ENCODE measurements at regions not wholly inside any gene's neighbourhood (a gene's known extent, or its start where the extent isn't known, plus 50 kb on each side); places are given as distances from the start of the nearest gene placed in this dataset.
A peak's percentile ranks its signal among the peaks of the same experiment; 100 is the strongest.

- no peak for DNase-seq (ENCODE audit: extremely low read depth, low read depth)
Measured at GRCh38 chr5:12322042-12322441, 417.8 kb upstream of the CTNND2 start.

DNA sequence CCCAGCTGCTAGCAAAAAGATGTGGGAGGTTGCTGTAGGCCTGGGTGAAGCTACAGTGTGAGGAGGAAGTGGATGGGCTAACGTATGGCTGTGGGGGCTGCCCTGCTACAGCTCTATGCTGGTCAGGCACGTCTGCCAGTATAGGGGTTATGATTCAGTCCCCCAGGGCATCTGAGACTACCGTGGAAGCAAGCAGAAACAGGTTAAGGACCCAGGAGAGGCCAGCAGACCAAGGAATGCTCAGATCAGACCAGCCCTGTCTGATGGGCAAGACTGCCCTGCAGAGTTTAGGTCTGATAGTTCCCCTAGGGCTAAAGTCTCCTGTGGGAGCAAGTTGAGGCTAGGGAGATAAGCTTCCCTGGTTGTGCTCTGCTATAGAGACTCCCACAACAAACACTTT is 416.1 kb upstream of the CTNND2 start:
- DNase-seq (ENCODE audit: extremely low read depth, low read depth): no peak

DNA sequence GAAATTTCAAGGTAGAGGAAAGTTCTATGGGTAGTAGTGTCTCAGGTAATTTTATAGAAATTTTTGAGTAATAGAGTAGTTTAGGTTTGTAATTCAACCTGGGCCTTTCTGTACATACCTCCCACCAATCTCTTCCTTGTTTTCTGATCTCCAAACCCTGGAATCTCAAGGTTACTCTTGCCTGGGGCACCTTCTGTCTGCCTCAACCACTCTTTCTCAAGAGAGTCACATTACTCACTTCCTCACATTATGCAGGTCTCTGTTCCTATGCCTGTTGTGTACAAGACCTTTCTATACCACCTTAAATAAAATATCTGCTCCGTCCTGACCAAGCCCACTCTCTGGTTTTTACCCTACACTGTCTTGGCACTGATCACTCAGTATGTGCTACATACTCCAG is 412.6 kb upstream of the CTNND2 start:
- DNase-seq (ENCODE audit: extremely low read depth, low read depth): no peak

DNA sequence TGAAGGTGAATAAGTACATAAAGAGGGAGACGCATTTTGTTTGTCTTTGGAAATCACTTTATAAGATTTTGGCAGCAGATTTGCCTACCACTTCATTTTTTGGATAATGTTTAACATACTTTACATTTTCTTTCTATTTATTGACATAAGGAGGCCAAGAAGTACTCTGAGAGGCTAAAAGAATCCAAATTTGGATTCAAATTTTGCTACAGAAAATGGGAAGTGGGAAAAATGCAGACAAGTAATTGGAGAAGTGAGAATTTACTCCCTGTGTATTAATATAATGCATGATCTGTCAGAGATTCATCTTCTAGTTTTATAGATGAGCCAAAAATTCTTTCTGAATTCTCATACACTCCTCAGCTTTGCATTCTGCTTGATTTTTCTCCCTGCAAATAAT is 411.2 kb upstream of the CTNND2 start:
- no peak for DNase-seq (ENCODE audit: extremely low read depth, low read depth)

DNA sequence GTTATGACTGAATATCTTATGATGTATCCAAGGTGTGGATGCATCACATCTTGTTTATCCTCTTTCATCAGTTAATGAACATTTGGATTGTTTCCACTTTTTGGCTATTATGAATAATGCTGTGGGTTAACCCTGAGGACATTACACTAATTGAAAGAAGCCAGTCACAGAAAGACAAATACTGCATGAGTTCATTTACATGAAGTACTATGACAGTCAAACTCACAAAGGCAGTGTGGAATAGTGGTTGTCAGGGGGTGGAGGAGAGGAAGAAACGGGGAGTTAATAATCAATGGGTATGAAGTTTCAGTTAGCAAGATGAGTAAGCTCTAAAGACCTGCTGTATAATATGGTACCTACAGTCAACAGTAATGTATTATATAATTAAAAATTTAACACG is 409.4 kb upstream of the CTNND2 start:
- no peak for DNase-seq (ENCODE audit: extremely low read depth, low read depth)

GRCh38 chr5:12312343-12312742 is 408.1 kb upstream of the CTNND2 start:
- no peak for DNase-seq (ENCODE audit: extremely low read depth, low read depth)

- no peak for DNase-seq (ENCODE audit: extremely low read depth, low read depth)
Measured at GRCh38 chr5:12294151-12294550, 389.9 kb upstream of the CTNND2 start.

- DNase-seq (ENCODE audit: extremely low read depth, low read depth): peak; percentile 7
Measured at GRCh38 chr5:12292610-12293204, 388.5 kb upstream of the CTNND2 start.

- DNase-seq (ENCODE audit: extremely low read depth, low read depth): no peak
Measured at GRCh38 chr5:12284604-12285003, 380.4 kb upstream of the CTNND2 start.

- no peak for DNase-seq (ENCODE audit: extremely low read depth, low read depth)
Measured at GRCh38 chr5:12277504-12278192, 373.4 kb upstream of the CTNND2 start.

GRCh38 chr5:12274236-12274635 is 370.0 kb upstream of the CTNND2 start:
- DNase-seq (ENCODE audit: extremely low read depth, low read depth): no peak

DNA sequence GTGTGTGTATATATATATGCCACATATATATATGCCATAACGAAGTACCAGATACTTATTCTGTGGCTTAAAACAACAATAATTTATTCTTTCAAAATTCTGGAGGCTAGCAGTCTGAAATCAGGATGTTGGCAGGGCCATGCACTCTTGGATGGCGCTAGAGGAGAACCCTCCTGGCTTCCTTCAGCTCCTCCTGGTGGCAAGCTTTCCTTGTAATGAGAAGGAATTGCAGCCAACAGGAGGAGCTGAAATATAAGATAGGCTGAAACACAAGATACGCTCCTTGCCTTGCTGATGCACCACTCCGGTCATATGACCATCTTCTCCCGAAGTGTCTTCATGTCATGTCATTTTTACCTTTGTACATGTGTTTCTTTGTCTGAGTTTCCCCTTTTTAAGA is 368.1 kb upstream of the CTNND2 start:
- no peak for DNase-seq (ENCODE audit: extremely low read depth, low read depth)

DNA sequence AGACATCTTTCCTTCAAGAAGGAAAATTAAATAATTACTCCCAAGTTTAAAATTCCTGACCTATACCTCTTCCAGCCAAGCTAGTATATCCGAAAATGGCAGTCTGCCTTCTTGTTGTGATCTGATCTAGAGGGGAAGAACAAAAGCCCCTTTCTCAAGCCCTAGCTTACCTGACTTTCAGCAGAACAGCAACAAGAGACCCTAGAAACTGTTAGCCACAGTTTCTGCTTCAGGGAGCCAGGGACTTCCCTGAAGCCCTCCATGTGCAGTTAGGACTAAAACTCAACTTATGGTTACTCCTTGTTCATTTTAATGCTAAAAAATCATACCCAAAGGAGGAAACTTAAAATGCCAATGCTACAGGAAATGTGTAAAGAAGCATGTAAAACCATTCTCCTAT is 366.7 kb upstream of the CTNND2 start:
- DNase-seq (ENCODE audit: extremely low read depth, low read depth): no peak

DNA sequence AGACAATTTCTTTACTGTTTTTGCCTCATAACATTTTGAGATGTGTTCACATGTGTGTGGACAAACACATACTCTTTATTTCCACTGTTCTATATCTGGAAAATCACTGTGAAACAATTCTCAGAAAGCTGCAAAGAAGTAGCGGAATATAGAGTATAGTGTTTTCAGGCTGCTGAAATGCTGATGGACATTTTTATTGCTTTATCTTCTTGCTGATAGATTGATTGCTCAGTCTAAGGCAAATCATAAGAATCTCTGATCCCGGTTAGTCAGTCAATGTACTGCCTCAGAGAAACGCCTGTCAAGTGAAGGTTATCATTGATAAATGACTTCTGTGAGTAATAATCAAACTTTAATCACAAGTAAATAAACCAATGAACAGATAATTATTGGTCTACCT is 364.9 kb upstream of the CTNND2 start:
- no peak for DNase-seq (ENCODE audit: extremely low read depth, low read depth)

DNA sequence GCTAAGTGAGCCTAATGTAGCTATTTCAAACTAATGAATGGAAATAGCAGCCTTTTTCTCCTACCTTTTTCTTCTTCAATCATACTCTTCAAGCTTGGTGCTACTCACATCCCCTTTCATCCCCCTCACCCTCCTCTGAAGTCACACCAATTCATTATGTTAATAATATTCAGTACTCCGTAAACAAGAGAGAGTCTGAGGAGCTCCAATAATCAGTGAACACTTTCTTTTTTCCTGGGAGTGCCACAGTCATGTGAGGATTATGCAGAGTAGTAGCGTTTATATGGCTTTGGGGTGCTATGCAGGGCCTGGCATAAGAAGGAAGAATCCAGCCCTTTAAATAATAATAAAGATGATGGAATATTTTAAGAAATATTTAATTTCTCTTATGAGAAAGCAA is 354.3 kb upstream of the CTNND2 start:
- no peak for DNase-seq (ENCODE audit: extremely low read depth, low read depth)

DNA sequence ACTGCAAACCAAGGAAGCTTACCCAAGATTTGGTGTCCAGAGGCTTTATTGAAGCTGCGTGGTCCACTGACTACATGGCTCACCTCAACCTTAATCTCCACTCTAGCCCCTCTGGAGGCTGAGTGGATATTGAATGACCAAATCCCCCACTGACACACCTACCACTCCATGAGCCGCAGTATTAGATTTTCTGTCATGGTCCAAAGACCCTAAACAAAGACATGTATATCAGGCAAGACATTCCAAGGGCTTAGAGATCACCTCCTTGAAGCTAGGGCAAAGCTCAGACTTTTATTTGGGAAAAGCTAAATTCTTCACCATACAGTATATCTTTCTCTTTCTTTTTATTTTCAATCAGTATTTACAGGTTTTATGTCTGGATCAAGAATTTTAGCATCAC is 346.2 kb upstream of the CTNND2 start:
- no peak for DNase-seq (ENCODE audit: extremely low read depth, low read depth)

DNA sequence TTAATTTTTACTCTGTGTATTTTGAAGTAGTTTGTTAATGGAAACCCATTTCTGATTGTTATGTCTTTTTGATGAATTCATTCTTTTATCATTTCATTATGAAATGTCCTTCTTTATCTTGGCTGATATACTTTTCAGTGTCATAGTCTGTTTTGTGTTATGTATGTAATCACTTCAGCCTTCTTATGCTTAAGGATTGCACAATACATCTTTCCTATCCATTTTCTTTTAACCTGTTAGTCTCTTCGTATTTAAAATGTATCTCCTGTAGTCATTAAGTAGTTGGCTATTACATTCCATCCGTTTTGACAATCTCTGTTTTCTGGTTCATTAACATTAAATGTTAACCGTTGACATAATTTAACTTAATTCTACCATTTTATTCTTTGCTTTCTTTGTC is 344.6 kb upstream of the CTNND2 start:
- no peak for DNase-seq (ENCODE audit: extremely low read depth, low read depth)

DNA sequence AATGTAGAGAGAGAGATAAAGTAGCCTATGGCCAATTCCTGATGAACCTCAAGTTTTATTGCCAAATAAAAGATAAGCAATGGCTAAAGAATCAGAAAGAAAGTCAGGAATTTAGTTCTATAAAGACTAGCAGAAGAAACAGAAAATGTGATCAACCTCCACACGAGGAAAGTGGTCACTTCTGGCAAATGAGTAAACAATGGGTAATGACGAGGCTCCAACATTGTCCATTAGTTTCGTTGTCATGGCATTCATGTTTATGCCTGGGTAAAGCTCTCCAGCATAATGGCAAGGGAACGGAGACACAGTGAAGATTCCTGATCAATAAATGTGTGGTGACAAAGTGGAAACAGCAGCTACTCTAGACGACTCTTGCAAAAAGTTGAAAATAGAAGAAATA is 341.8 kb upstream of the CTNND2 start:
- no peak for DNase-seq (ENCODE audit: extremely low read depth, low read depth)

GRCh38 chr5:12245429-12245828 is 341.2 kb upstream of the CTNND2 start:
- DNase-seq (ENCODE audit: extremely low read depth, low read depth): no peak

DNA sequence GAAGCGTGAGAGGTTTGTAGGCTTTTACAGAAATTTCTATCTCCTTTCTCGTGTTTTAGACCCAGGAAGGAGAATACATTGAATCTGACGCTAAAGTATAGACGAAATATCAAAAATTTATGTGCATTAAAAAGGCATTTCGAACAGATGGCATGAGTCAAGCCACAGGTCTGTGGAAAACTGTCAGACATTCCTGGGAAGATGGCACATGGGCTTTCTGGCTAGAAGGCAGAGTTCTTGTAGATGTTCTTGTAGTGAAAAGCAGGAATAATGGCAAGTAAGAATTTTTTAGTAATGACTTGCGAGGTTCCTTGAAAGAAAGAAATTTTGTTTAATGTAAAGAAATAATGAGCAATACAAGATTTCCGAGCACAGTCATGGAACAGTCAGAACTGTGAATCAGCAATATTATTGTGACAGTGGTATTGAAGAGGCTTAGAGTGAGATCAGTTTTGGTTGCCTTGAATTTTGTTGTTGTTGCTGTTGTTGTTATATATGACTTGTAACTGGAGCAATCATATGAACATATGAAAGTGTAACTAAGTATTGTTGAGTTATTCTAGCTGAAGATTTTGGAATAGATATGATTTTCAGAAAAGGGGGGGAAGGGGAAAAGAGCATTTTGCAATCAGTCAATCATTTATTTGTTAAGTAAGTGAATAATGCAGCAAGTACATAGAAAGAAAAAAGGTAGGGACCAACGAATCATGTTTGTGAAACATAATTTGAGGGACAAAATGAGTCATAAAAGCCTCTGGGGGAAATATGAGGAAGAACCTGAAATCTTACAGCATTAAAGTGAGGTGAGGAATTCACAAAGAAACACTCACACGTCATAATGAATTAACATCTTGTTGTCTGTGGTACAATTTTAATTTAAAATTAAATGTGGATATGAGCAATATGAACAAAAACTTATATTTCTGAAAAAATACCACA is 339.0 kb upstream of the CTNND2 start:
- no peak for DNase-seq (ENCODE audit: extremely low read depth, low read depth)

- no peak for DNase-seq (ENCODE audit: extremely low read depth, low read depth)
Measured at GRCh38 chr5:12237837-12238575, 333.8 kb upstream of the CTNND2 start.
